ENCODE measurements at regions not wholly inside any gene's neighbourhood (a gene's known extent, or its start where the extent isn't known, plus 50 kb on each side); places are given as distances from the start of the nearest gene placed in this dataset.

GRCh38 chr15:70212963-70213315 lies 115.2 kb upstream of the TLE3 start:
- no peak overlapping the region for H3K23ac ChIP-seq (ENCODE audit: low read depth, low read length)
- no peak overlapping the region for H3K56ac ChIP-seq (ENCODE audit: extremely low read depth, insufficient read depth, low read length)
- no peak overlapping the region for H3K4me2 ChIP-seq (ENCODE audit: low read depth, low read length)
- no TSS peak for BruUV-seq (replicated peaks)
- H3K4ac ChIP-seq (ENCODE audit: low read depth, low read length): no peak overlapping the region
- no peak overlapping the region for H3K14ac ChIP-seq (replicated peaks; ENCODE audit: low read depth, low read length)
- TF ChIP-seq ELK1 (IDR thresholded peaks at IDR 0.05; ENCODE audit: borderline replicate concordance, low read depth, low read length) (no peak), NFE2L2 (IDR thresholded peaks at IDR 0.05; ENCODE audit: low read depth, low read length) (no peak), RFX5 (IDR thresholded peaks at IDR 0.05; ENCODE audit: low read depth, low read length) (no peak), MXI1 (IDR thresholded peaks at IDR 0.05; ENCODE audit: borderline replicate concordance, low read depth, low read length) (no peak), RCOR1 (IDR thresholded peaks at IDR 0.05; ENCODE audit: insufficient replicate concordance, low read length) (no peak)
- no peak overlapping the region for H4K8ac ChIP-seq (ENCODE audit: low read depth in 2 of 2, low read length in 2 of 2)
- intact Hi-C loops (cut with micrococcal nuclease): no loop called here
- no peak overlapping the region for H2BK5ac ChIP-seq (ENCODE audit: low read depth, low read length, poor library complexity, severe bottlenecking)
- no peak overlapping the region for H2AK5ac ChIP-seq (ENCODE audit: low read depth, low read length)
- H3K18ac ChIP-seq (ENCODE audit: low read depth, low read length): no peak overlapping the region
- H3K4me3 ChIP-seq (ENCODE audit: insufficient read depth, low read depth, low read length): no peak overlapping the region
- ChIA-PET POLR2A (ENCODE audit: unreplicated experiment) (no interaction called here), CTCF (no interaction called here)
- no peak overlapping the region for H2BK120ac ChIP-seq (ENCODE audit: low read depth, low read length)
- no peaks in the 10 kb centered on the region for H3K79me1 ChIP-seq (ENCODE audit: low read depth in 1 of 2, low read length in 2 of 2)
- H3K36me3 ChIP-seq (ENCODE audit: control insufficient read depth, insufficient read depth, low read length): no peaks in the 10 kb centered on the region
- WGBS, 2 experiments (ENCODE audit: extremely low coverage in 2 of 2, insufficient read length in 1 of 2): 76% methylated on average over 7 of the region's 10 CpGs; no CpG with 5 or more reads in 1 of the 2 experiments
- no peak overlapping the region for H2BK20ac ChIP-seq (ENCODE audit: low read depth, low read length)
- peaks cover 64% of the 10 kb centered on the region for H3K27me3 ChIP-seq (ENCODE audit: control insufficient read depth, insufficient read depth, low read length)
- no peak overlapping the region for H2BK15ac ChIP-seq (ENCODE audit: low read depth, low read length)
- no peaks in the 10 kb centered on the region for H3K4me1 ChIP-seq (ENCODE audit: control insufficient read depth, insufficient read depth, low read length)
- H4K20me1 ChIP-seq (ENCODE audit: insufficient read depth, low read length): no peaks in the 10 kb centered on the region
- in situ Hi-C loops (cut with MboI; ENCODE audit: low sequenced_read_pairs): no loop called here
- H3K9me3 ChIP-seq (ENCODE audit: control insufficient read depth, insufficient read depth, low read length): no peaks in the 10 kb centered on the region
- H3K27ac ChIP-seq (ENCODE audit: insufficient read depth, low read length): no peak overlapping the region
- no peak for DNase-seq
- H2AFZ ChIP-seq (replicated peaks; ENCODE audit: low read length, poor library complexity): no peak overlapping the region
- no peak overlapping the region for H2AK9ac ChIP-seq (replicated peaks; ENCODE audit: low read depth, low read length, poor library complexity)
- H4K5ac ChIP-seq (ENCODE audit: low read depth, low read length): no peak overlapping the region
- ATAC-seq (ENCODE audit: low read depth): no peak
- H4K91ac ChIP-seq (ENCODE audit: insufficient read depth, low read depth, low read length): no peak overlapping the region
- H3K9ac ChIP-seq (ENCODE audit: low read depth, low read length): no peak overlapping the region
- dilution Hi-C loops (cut with HindIII; ENCODE audit: low sequenced_read_pairs, unreplicated experiment): no loop called here
- no peaks in the 10 kb centered on the region for H3K9me1 ChIP-seq (ENCODE audit: insufficient read depth, low read length)
